Parathyroid adenoma (tissue), 2 donors: ENCODE measurements at regions not wholly inside any gene's neighbourhood (a gene's known extent, or its start where the extent isn't known, plus 50 kb on each side); places are given as distances from the start of the nearest gene placed in this dataset.

Source experiments
- H2AFZ ChIP-seq: fragments of 300-600 bp; sonication (generic); one replicate; pipeline ENCODE4 v1.7.0; 2017; ENCODE audit warnings: antibody characterized with exemption, mild to moderate bottlenecking
- H3K27ac ChIP-seq: fragments of 300-600 bp; sonication (generic); one replicate; pipeline ENCODE4 v1.7.0; 2017
- H3K27me3 ChIP-seq: fragments of 300-600 bp; sonication (generic); one replicate; pipeline ENCODE4 v1.7.0; 2017; ENCODE audit warnings: low read length; ENCODE audit not compliant: control insufficient read depth, insufficient read depth
- H3K36me3 ChIP-seq: fragments of 300-600 bp; sonication (generic); one replicate; pipeline ENCODE4 v1.7.0; 2017; ENCODE audit warnings: low read length; ENCODE audit not compliant: control insufficient read depth, insufficient read depth
- H3K4me1 ChIP-seq: fragments of 300-600 bp; sonication (generic); one replicate; pipeline ENCODE4 v1.7.0; 2017; ENCODE audit warnings: control low read depth
- H3K4me2 ChIP-seq: fragments of 300-600 bp; sonication (generic); one replicate; pipeline ENCODE4 v1.7.0; 2017; ENCODE audit warnings: low read length
- H3K4me3 ChIP-seq: fragments of 300-600 bp; sonication (generic); one replicate; pipeline ENCODE4 v1.7.0; 2017; ENCODE audit warnings: low read depth, low read length
- H3K79me2 ChIP-seq: fragments of 300-600 bp; sonication (generic); one replicate; pipeline ENCODE4 v1.7.0; 2017; ENCODE audit warnings: control low read depth
- H3K9ac ChIP-seq: fragments of 300-600 bp; sonication (generic); one replicate; pipeline ENCODE4 v1.7.0; 2017; ENCODE audit warnings: mild to moderate bottlenecking
- H3K9me3 ChIP-seq: fragments of 300-600 bp; sonication (generic); one replicate; pipeline ENCODE4 v1.7.0; 2017; ENCODE audit warnings: low read length; ENCODE audit not compliant: control insufficient read depth
- TF ChIP-seq, protein P1 (sequence below): fragments of 300-600 bp; sonication (generic); IDR thresholded peaks from one replicate; pipeline ENCODE4 v1.7.0; 2017; ENCODE audit warnings: antibody characterized with exemption, mild to moderate bottlenecking
- donor health status: primary hyperparathyroidism.

- H3K27me3 ChIP-seq: no peaks in the 10 kb centered on the region
- no peak overlapping the region for H3K27ac ChIP-seq
- no peak overlapping the region for H2AFZ ChIP-seq
- no peak overlapping the region for H3K4me2 ChIP-seq
- H3K9ac ChIP-seq: no peak overlapping the region
- no peaks in the 10 kb centered on the region for H3K79me2 ChIP-seq
- H3K36me3 ChIP-seq: no peaks in the 10 kb centered on the region
- no peak overlapping the region for H3K4me3 ChIP-seq
- H3K4me1 ChIP-seq: no peaks in the 10 kb centered on the region
- TF ChIP-seq, protein P1, sequence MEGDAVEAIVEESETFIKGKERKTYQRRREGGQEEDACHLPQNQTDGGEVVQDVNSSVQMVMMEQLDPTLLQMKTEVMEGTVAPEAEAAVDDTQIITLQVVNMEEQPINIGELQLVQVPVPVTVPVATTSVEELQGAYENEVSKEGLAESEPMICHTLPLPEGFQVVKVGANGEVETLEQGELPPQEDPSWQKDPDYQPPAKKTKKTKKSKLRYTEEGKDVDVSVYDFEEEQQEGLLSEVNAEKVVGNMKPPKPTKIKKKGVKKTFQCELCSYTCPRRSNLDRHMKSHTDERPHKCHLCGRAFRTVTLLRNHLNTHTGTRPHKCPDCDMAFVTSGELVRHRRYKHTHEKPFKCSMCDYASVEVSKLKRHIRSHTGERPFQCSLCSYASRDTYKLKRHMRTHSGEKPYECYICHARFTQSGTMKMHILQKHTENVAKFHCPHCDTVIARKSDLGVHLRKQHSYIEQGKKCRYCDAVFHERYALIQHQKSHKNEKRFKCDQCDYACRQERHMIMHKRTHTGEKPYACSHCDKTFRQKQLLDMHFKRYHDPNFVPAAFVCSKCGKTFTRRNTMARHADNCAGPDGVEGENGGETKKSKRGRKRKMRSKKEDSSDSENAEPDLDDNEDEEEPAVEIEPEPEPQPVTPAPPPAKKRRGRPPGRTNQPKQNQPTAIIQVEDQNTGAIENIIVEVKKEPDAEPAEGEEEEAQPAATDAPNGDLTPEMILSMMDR: no peak
- no peaks in the 10 kb centered on the region for H3K9me3 ChIP-seq
Measured at GRCh38 chr20:52738081-52738480, 234.1 kb upstream of the TSHZ2 start.

GRCh38 chr20:52736507-52736906 lies 235.7 kb upstream of the TSHZ2 start:
- Histone ChIP-seq H3K9me3 (no peaks in the 10 kb centered on the region), H3K4me2 (no peak overlapping the region), H3K4me1 (no peaks in the 10 kb centered on the region), H3K36me3 (no peaks in the 10 kb centered on the region), H3K27me3 (no peaks in the 10 kb centered on the region), H3K79me2 (no peaks in the 10 kb centered on the region), H3K4me3 (no peak overlapping the region), H3K9ac (no peak overlapping the region), H3K27ac (no peak overlapping the region), H2AFZ (no peak overlapping the region)
- TF ChIP-seq, protein P1: no peak

DNA sequence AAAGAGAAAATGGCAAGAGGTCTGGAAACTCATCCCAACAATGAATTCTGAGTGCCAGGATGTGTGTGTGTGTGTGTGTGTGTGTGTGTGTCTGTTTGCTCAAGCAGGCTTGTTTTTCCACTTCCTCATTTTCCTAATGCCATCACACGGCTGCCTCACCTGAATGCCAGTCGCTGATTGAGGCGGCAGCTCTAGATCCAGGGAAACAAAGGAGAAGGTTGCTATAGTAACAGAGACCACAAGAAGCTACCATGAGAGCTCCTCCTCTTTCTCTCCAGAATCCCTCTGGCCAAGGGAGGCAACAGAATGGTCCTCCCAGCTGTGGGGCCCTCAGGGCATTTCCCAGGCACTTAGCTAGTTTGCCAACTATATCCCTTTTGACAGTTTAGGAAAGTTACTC lies 241.1 kb upstream of the TSHZ2 start:
- Histone ChIP-seq H3K27ac (no peak overlapping the region), H3K79me2 (no peaks in the 10 kb centered on the region), H3K9ac (no peak overlapping the region), H3K27me3 (no peaks in the 10 kb centered on the region), H2AFZ (no peak overlapping the region), H3K4me2 (no peak overlapping the region), H3K9me3 (no peaks in the 10 kb centered on the region), H3K4me3 (no peak overlapping the region), H3K4me1 (no peaks in the 10 kb centered on the region), H3K36me3 (no peaks in the 10 kb centered on the region)
- TF ChIP-seq, protein P1: no peak

- TF ChIP-seq, protein P1: no peak
- Histone ChIP-seq H3K27me3 (no peaks in the 10 kb centered on the region), H3K27ac (no peak overlapping the region), H3K36me3 (no peaks in the 10 kb centered on the region), H3K4me1 (no peaks in the 10 kb centered on the region), H3K9ac (no peak overlapping the region), H3K79me2 (no peaks in the 10 kb centered on the region), H3K4me2 (no peak overlapping the region), H3K4me3 (no peak overlapping the region), H3K9me3 (no peaks in the 10 kb centered on the region), H2AFZ (no peak overlapping the region)
Measured at GRCh38 chr20:52727740-52728456, 244.3 kb upstream of the TSHZ2 start.

- Histone ChIP-seq H3K9me3 (no peaks in the 10 kb centered on the region), H3K27me3 (no peaks in the 10 kb centered on the region), H2AFZ (no peak overlapping the region), H3K9ac (no peak overlapping the region), H3K4me2 (no peak overlapping the region), H3K27ac (no peak overlapping the region), H3K36me3 (no peaks in the 10 kb centered on the region), H3K4me3 (no peak overlapping the region), H3K79me2 (no peaks in the 10 kb centered on the region), H3K4me1 (no peaks in the 10 kb centered on the region)
- TF ChIP-seq, protein P1: no peak
Measured at GRCh38 chr20:52724541-52724940, 247.6 kb upstream of the TSHZ2 start.
